ENCODE measurements at regions not wholly inside any gene's neighbourhood (a gene's known extent, or its start where the extent isn't known, plus 50 kb on each side); places are given as distances from the start of the nearest gene placed in this dataset.

- DNase-seq: no peak
Measured at GRCh38 chr9:79170643-79171042, 401.1 kb upstream of the TLE4 start.

GRCh38 chr9:79173932-79174331, 397.8 kb upstream of the TLE4 start:
- no peak for DNase-seq

GRCh38 chr9:79176014-79176697, 395.6 kb upstream of the TLE4 start:
- no peak for DNase-seq

- peak; percentile 32 to 36 for DNase-seq
Measured at GRCh38 chr9:79184831-79185230, 386.9 kb upstream of the TLE4 start.

- DNase-seq: no peak
Measured at GRCh38 chr9:79185866-79186265, 385.9 kb upstream of the TLE4 start.

GRCh38 chr9:79189511-79189924, 382.2 kb upstream of the TLE4 start:
- no peak for DNase-seq

GRCh38 chr9:79193001-79193400, 378.8 kb upstream of the TLE4 start:
- no peak for DNase-seq

GRCh38 chr9:79193501-79194223, 378.1 kb upstream of the TLE4 start:
- DNase-seq: no peak

- no peak for DNase-seq
Measured at GRCh38 chr9:79195879-79196278, 375.9 kb upstream of the TLE4 start.

GRCh38 chr9:79196606-79197005, 375.2 kb upstream of the TLE4 start:
- no peak for DNase-seq

GRCh38 chr9:79200336-79200735, 371.4 kb upstream of the TLE4 start:
- no peak for DNase-seq

GRCh38 chr9:79201636-79202035, 370.1 kb upstream of the TLE4 start:
- no peak for DNase-seq

- DNase-seq: no peak
Measured at GRCh38 chr9:79208791-79209396, 362.9 kb upstream of the TLE4 start.

GRCh38 chr9:79210541-79211243, 361.1 kb upstream of the TLE4 start:
- peak in 1 of 2 experiments; percentile 2 for DNase-seq

GRCh38 chr9:79213417-79214125, 358.2 kb upstream of the TLE4 start:
- no peak for DNase-seq

GRCh38 chr9:79215821-79216220, 355.9 kb upstream of the TLE4 start:
- no peak for DNase-seq

GRCh38 chr9:79220251-79220650, 351.5 kb upstream of the TLE4 start:
- no peak for DNase-seq

- no peak for DNase-seq
Measured at GRCh38 chr9:79220666-79221065, 351.1 kb upstream of the TLE4 start.

- no peak for DNase-seq
Measured at GRCh38 chr9:79221084-79221483, 350.7 kb upstream of the TLE4 start.

GRCh38 chr9:79222483-79222882, 349.3 kb upstream of the TLE4 start:
- DNase-seq: no peak

- DNase-seq: no peak
Measured at GRCh38 chr9:79224672-79225433, 346.9 kb upstream of the TLE4 start.

GRCh38 chr9:79233542-79233941, 338.2 kb upstream of the TLE4 start:
- DNase-seq: no peak

Data from NCI-H187 (cell line).